ENCODE measurements at regions not wholly inside any gene's neighbourhood (a gene's known extent, or its start where the extent isn't known, plus 50 kb on each side); places are given as distances from the start of the nearest gene placed in this dataset.

DNA sequence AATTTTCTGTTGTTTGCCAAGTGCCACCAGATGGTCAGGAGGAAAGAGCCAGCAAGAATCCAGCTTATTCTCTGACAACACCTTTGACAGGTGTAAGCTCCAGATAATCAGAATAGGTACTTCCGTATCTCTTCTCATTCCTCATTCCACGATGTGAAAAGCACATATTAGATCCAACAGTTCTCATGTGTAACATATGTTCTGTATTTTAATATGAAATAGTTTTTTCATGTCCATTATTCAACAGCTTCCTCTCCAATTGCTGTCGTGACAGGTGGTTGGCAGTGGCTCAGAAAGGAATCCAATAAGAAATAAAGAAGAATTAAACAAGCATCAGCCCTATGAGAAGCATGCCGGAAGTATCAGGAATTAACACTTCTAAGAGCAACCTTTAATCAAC lies 1624.7 kb downstream of the MRPL39 start:
- Histone ChIP-seq H2AFZ (ENCODE audit: low read depth, low read length) (no peak overlapping the region), H3K36me3 (ENCODE audit: insufficient read depth, low read length) (no peaks in the 10 kb centered on the region), H3K4me2 (ENCODE audit: low read length) (no peak overlapping the region), H3K9me3 (ENCODE audit: low read length) (no peaks in the 10 kb centered on the region), H3K9me2 (ENCODE audit: insufficient read depth, low read length) (no peaks in the 10 kb centered on the region), H3K27me3 (ENCODE audit: insufficient read depth, low read depth, low read length) (no peaks in the 10 kb centered on the region), H4K20me1 (ENCODE audit: insufficient read depth) (no peaks in the 10 kb centered on the region), H3K27ac (ENCODE audit: low read length) (no peak overlapping the region), H3K9ac (ENCODE audit: low read length) (no peak overlapping the region), H3F3A (ENCODE audit: insufficient read depth, low read length, poor library complexity, severe bottlenecking) (no peaks in the 10 kb centered on the region), H3K4me3 (ENCODE audit: low read length) (no peak overlapping the region), H3K79me2 (replicated peaks; ENCODE audit: insufficient read depth, low read length) (no peaks in the 10 kb centered on the region)
- TF ChIP-seq EP300 (conservative IDR thresholded peaks at IDR 0.05; ENCODE audit: poor library complexity, severe bottlenecking) = no peak
- no peak for TF ChIP-seq EZH2 (IDR thresholded peaks at IDR 0.05; ENCODE audit: borderline replicate concordance, insufficient read depth, low read length, poor library complexity, severe bottlenecking)
- TF ChIP-seq TAF1 (IDR thresholded peaks at IDR 0.05; ENCODE audit: low read depth) = no peak
- no peak for TF ChIP-seq POLR2AphosphoS5 (IDR thresholded peaks at IDR 0.05)
- TF ChIP-seq SMC3 (conservative IDR thresholded peaks at IDR 0.05; ENCODE audit: poor library complexity) = no peak
- TF ChIP-seq RAD21 (conservative IDR thresholded peaks at IDR 0.05) = no peak

DNA sequence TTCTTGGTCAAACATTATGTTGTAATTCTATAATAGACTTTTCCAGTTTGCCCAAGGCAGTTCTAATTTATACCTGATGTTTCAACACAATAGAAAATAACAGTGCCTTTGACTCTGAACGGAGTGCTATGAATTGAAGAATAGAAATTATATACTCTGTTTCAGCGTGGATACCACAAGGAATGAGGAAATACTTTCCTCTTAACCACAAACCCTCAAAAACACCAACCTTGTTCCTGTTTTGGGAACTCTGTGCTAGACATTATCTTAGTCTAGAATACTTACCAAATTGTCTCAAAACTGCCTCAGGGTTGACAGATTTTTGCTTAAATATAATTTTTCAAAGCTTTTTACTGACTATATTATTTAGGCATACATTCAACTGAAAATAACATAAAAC lies 1629.3 kb downstream of the MRPL39 start:
- Histone ChIP-seq H3K27me3 (ENCODE audit: insufficient read depth, low read depth, low read length) (no peaks in the 10 kb centered on the region), H3K36me3 (ENCODE audit: insufficient read depth, low read length) (no peaks in the 10 kb centered on the region), H2AFZ (ENCODE audit: low read depth, low read length) (no peak overlapping the region), H3K9ac (ENCODE audit: low read length) (no peak overlapping the region), H3K4me3 (ENCODE audit: low read length) (no peak overlapping the region), H3K9me3 (ENCODE audit: low read length) (no peaks in the 10 kb centered on the region), H3K9me2 (ENCODE audit: insufficient read depth, low read length) (no peaks in the 10 kb centered on the region), H3K79me2 (replicated peaks; ENCODE audit: insufficient read depth, low read length) (no peaks in the 10 kb centered on the region), H3K4me2 (ENCODE audit: low read length) (no peak overlapping the region), H4K20me1 (ENCODE audit: insufficient read depth) (no peaks in the 10 kb centered on the region), H3F3A (ENCODE audit: insufficient read depth, low read length, poor library complexity, severe bottlenecking) (no peaks in the 10 kb centered on the region), H3K27ac (ENCODE audit: low read length) (no peak overlapping the region)
- TF ChIP-seq RAD21 (conservative IDR thresholded peaks at IDR 0.05) (no peak), EP300 (conservative IDR thresholded peaks at IDR 0.05; ENCODE audit: poor library complexity, severe bottlenecking) (no peak), TAF1 (IDR thresholded peaks at IDR 0.05; ENCODE audit: low read depth) (no peak), MXI1 (conservative IDR thresholded peaks at IDR 0.05; ENCODE audit: poor library complexity, severe bottlenecking) (no peak), POLR2AphosphoS5 (IDR thresholded peaks at IDR 0.05) (no peak), SMC3 (conservative IDR thresholded peaks at IDR 0.05; ENCODE audit: poor library complexity) (no peak)
- TF ChIP-seq, protein P1, sequence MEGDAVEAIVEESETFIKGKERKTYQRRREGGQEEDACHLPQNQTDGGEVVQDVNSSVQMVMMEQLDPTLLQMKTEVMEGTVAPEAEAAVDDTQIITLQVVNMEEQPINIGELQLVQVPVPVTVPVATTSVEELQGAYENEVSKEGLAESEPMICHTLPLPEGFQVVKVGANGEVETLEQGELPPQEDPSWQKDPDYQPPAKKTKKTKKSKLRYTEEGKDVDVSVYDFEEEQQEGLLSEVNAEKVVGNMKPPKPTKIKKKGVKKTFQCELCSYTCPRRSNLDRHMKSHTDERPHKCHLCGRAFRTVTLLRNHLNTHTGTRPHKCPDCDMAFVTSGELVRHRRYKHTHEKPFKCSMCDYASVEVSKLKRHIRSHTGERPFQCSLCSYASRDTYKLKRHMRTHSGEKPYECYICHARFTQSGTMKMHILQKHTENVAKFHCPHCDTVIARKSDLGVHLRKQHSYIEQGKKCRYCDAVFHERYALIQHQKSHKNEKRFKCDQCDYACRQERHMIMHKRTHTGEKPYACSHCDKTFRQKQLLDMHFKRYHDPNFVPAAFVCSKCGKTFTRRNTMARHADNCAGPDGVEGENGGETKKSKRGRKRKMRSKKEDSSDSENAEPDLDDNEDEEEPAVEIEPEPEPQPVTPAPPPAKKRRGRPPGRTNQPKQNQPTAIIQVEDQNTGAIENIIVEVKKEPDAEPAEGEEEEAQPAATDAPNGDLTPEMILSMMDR (IDR thresholded peaks at IDR 0.05; ENCODE audit: poor library complexity, severe bottlenecking) = no peak

DNA sequence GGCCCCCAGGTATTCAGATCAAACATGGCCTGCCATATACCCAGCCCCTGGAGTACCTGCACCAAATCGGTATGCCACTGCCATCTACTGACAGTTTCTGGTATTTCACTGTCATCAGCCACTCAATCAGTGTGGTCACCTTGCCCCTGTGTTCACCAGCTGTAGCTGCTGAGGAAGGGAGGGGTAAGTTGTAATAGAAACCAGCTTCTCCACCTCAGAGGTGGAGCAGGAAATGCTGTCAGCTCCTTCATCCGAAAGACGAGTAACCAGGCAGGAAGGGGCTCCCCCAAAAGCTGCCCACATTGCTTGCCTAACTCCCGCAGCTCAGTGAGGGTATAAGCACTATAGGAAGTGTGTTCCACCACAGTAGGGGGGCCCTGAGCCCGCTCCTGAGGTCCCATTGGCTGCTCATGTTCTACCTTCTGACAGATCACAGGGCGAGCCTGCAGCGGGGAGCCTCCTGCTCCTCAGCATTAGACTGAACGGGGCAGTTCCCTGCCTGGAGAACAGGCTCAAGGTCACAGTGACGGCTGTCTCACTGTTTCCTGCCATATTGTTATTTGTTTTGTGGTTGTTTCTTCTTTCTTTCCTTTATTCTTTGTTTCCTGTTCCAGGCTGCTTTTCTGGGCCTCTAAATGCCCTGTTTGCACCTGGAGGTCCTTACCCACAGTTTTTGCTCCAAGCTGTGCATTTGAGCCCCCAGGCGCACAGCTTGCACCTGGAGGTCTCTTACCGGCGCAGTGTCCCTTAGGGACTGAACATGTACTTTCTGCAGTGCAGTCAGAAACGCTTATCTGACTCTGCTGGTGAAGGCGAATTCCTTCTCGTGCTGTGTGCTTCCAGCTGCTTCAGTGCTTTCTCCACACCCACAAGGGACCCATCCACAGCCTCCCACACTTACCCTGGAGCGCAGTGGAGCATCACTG lies 1638.3 kb downstream of the MRPL39 start:
- H3K27me3 ChIP-seq (ENCODE audit: insufficient read depth, low read depth, low read length) = no peaks in the 10 kb centered on the region
- H3K4me3 ChIP-seq (ENCODE audit: low read length) = no peak overlapping the region

More for the DNA sequence above, 1638.3 kb downstream of the MRPL39 start:
- no peak overlapping the region for H3K27ac ChIP-seq (ENCODE audit: low read length)
- no peaks in the 10 kb centered on the region for H3K9me2 ChIP-seq (ENCODE audit: insufficient read depth, low read length)
- TF ChIP-seq, protein P1 (IDR thresholded peaks at IDR 0.05; ENCODE audit: poor library complexity, severe bottlenecking) = peak; percentile 36
- TF ChIP-seq EZH2 (IDR thresholded peaks at IDR 0.05; ENCODE audit: borderline replicate concordance, insufficient read depth, low read length, poor library complexity, severe bottlenecking) = no peak
- TF ChIP-seq, protein P2, sequence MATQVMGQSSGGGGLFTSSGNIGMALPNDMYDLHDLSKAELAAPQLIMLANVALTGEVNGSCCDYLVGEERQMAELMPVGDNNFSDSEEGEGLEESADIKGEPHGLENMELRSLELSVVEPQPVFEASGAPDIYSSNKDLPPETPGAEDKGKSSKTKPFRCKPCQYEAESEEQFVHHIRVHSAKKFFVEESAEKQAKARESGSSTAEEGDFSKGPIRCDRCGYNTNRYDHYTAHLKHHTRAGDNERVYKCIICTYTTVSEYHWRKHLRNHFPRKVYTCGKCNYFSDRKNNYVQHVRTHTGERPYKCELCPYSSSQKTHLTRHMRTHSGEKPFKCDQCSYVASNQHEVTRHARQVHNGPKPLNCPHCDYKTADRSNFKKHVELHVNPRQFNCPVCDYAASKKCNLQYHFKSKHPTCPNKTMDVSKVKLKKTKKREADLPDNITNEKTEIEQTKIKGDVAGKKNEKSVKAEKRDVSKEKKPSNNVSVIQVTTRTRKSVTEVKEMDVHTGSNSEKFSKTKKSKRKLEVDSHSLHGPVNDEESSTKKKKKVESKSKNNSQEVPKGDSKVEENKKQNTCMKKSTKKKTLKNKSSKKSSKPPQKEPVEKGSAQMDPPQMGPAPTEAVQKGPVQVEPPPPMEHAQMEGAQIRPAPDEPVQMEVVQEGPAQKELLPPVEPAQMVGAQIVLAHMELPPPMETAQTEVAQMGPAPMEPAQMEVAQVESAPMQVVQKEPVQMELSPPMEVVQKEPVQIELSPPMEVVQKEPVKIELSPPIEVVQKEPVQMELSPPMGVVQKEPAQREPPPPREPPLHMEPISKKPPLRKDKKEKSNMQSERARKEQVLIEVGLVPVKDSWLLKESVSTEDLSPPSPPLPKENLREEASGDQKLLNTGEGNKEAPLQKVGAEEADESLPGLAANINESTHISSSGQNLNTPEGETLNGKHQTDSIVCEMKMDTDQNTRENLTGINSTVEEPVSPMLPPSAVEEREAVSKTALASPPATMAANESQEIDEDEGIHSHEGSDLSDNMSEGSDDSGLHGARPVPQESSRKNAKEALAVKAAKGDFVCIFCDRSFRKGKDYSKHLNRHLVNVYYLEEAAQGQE (IDR thresholded peaks at IDR 0.05; ENCODE audit: borderline replicate concordance) = no peak
- TF ChIP-seq TAF1 (IDR thresholded peaks at IDR 0.05; ENCODE audit: low read depth) = no peak
- TF ChIP-seq RAD21 (conservative IDR thresholded peaks at IDR 0.05) = peak; percentile 38
- TF ChIP-seq SMC3 (conservative IDR thresholded peaks at IDR 0.05; ENCODE audit: poor library complexity) = no peak
- H3K4me2 ChIP-seq (ENCODE audit: low read length) = no peak overlapping the region
- no peaks in the 10 kb centered on the region for H3K79me2 ChIP-seq (replicated peaks; ENCODE audit: insufficient read depth, low read length)
- H3K9ac ChIP-seq (ENCODE audit: low read length) = no peak overlapping the region
- H3F3A ChIP-seq (ENCODE audit: insufficient read depth, low read length, poor library complexity, severe bottlenecking) = no peaks in the 10 kb centered on the region
- H3K9me3 ChIP-seq (ENCODE audit: low read length) = no peaks in the 10 kb centered on the region
- no peak overlapping the region for H2AFZ ChIP-seq (ENCODE audit: low read depth, low read length)
- H4K20me1 ChIP-seq (ENCODE audit: insufficient read depth) = no peaks in the 10 kb centered on the region
- no peaks in the 10 kb centered on the region for H3K36me3 ChIP-seq (ENCODE audit: insufficient read depth, low read length)

All from neural cell (in vitro differentiated cells).